GM12878 (cell line): ENCODE measurements at regions not wholly inside any gene's neighbourhood (a gene's known extent, or its start where the extent isn't known, plus 50 kb on each side); places are given as distances from the start of the nearest gene placed in this dataset.

Source experiments
- ATAC-seq: fragments of 200-7000 bp; cut with Tn5 transposase; 3 replicates; pipeline ENCODE4 v1.9.1; 2020; ENCODE audit warnings: mild to moderate bottlenecking, moderate library complexity
- BruUV-seq: library from RNA; stranded (reverse); fragments of 400-500 nt; replicated peaks from 2 replicates; lab custom pipeline; 2021; lab: Mats Ljungman, UMichigan
- CTCF ChIA-PET: fragments of 300-600 bp; sonication (Branson Sonifier 250); formaldehyde crosslinking; extraction: SDS; loops from one replicate; lab custom pipeline; 2021; ENCODE audit warnings: inconsistent platforms; lab: Yijun Ruan, JAX
- POLR2A ChIA-PET: fragments of 350-600 bp; formaldehyde crosslinking; extraction: SDS; loops from one replicate; lab custom pipeline; 2021; ENCODE audit warnings: inconsistent platforms; lab: Charles Lee
- RAD21 ChIA-PET: fragments of 300-600 bp; sonication (Branson Sonifier 250); formaldehyde crosslinking; loops from one replicate; lab custom pipeline; 2023; ENCODE audit warnings: antibody characterized with exemption; ENCODE audit not compliant: unreplicated experiment; lab: Charles Lee
- SMC1A ChIA-PET: fragments of 300-600 bp; sonication (Branson Sonifier 250); formaldehyde crosslinking; loops from one replicate; lab custom pipeline; 2023; ENCODE audit not compliant: unreplicated experiment, uncharacterized antibody; lab: Charles Lee
- DNase-seq: peaks from one replicate; pipeline ENCODE4 v3.0.0-alpha.2; 2011; ENCODE audit warnings: low read depth, low spot score
- FAIRE-seq: peaks from 3 replicates; lab custom pipeline; 2011; peaks lifted over from hg19 to GRCh38; lab: Jason Lieb, UNC
- H2AFZ ChIP-seq: 2 replicates; pipeline ENCODE4 v1.6.0; 2011; ENCODE audit warnings: low read depth, low read length, control low read depth; ENCODE audit not compliant: control insufficient read depth
- H3K27ac ChIP-seq: 2 replicates; pipeline ENCODE4 v1.5.1; 2011; ENCODE audit warnings: control low read depth; ENCODE audit not compliant: control insufficient read depth, insufficient read depth
- H3K27me3 ChIP-seq, 2 experiments: replicated peaks in 1 of 2; 2 replicates each; pipeline versions ENCODE4 v1.6.0 to v1.6.1; 2011; ENCODE audit warnings: low read length in 1 of 2; ENCODE audit not compliant: control insufficient read depth in 2 of 2, insufficient read depth in 2 of 2
- H3K36me3 ChIP-seq, 2 experiments: 2 replicates each; pipeline ENCODE4 v1.5.1; 2011; ENCODE audit warnings: low read length in 1 of 2; ENCODE audit not compliant: control insufficient read depth in 2 of 2, insufficient read depth in 2 of 2
- H3K4me1 ChIP-seq: 2 replicates; pipeline ENCODE4 v1.6.1; 2011; ENCODE audit warnings: mild to moderate bottlenecking, low read length, moderate library complexity, mixed read lengths; ENCODE audit not compliant: control insufficient read depth, insufficient read depth
- H3K4me2 ChIP-seq: 2 replicates; pipeline ENCODE4 v1.6.0; 2011; ENCODE audit warnings: control low read depth; ENCODE audit not compliant: control insufficient read depth, insufficient read depth
- H3K4me3 ChIP-seq: fragments of 200-600 bp; sonication (generic); 2 replicates; pipeline ENCODE4 v1.5.1; 2016
- H3K79me2 ChIP-seq: 2 replicates; pipeline ENCODE4 v1.6.0; 2011; ENCODE audit warnings: low read length; ENCODE audit not compliant: control insufficient read depth, insufficient read depth
- H3K9ac ChIP-seq: 2 replicates; pipeline ENCODE4 v1.8.0; 2011; ENCODE audit warnings: low read length, control low read depth, mixed read lengths; ENCODE audit not compliant: control insufficient read depth, insufficient read depth
- H3K9me3 ChIP-seq: replicated peaks from 3 replicates; pipeline ENCODE4 v1.5.1; 2011; ENCODE audit warnings: mild to moderate bottlenecking, low read length; ENCODE audit not compliant: control insufficient read depth, insufficient read depth
- H4K20me1 ChIP-seq: 2 replicates; pipeline ENCODE4 v1.6.0; 2011; ENCODE audit not compliant: control insufficient read depth, insufficient read depth
- CUX1 ChIP-seq: IDR thresholded peaks from 2 replicates; pipeline ENCODE4 v1.6.1; 2012; ENCODE audit warnings: improper control_type of control experiment, low read depth, low read length; ENCODE audit not compliant: insufficient replicate concordance
- ESRRA ChIP-seq: IDR thresholded peaks from 2 replicates; pipeline ENCODE4 v1.6.1; 2012; ENCODE audit warnings: mild to moderate bottlenecking, low read length, improper control_type of control experiment
- NR2F1 ChIP-seq: fragments of 450-650 bp; conservative IDR thresholded peaks from 2 replicates; pipeline ENCODE4 v1.6.1; 2017; ENCODE audit warnings: mild to moderate bottlenecking
- PAX5 ChIP-seq: IDR thresholded peaks from 2 replicates; pipeline ENCODE4 v1.6.1; 2011; ENCODE audit warnings: low read depth, low read length, borderline replicate concordance
- RAD21 ChIP-seq: IDR thresholded peaks from 2 replicates; pipeline ENCODE4 v1.6.1; 2011; ENCODE audit warnings: mild to moderate bottlenecking, low read depth, low read length, moderate library complexity; ENCODE audit not compliant: insufficient read depth
- RBBP5 ChIP-seq: fragments of 200-600 bp; sonication (generic); conservative IDR thresholded peaks from 2 replicates; pipeline ENCODE4 v1.6.1; 2016
- RELA ChIP-seq: fragments of 450-650 bp; IDR thresholded peaks from 2 replicates; pipeline ENCODE4 v1.8.0; 2014; ENCODE audit warnings: borderline replicate concordance; ENCODE audit not compliant: partially characterized antibody
- SMARCA5 ChIP-seq: fragments of 450-650 bp; IDR thresholded peaks from 2 replicates; pipeline ENCODE4 v1.6.1; 2017; ENCODE audit warnings: mild to moderate bottlenecking
- SMC3 ChIP-seq: IDR thresholded peaks from 2 replicates; pipeline ENCODE4 v1.6.1; 2011; ENCODE audit warnings: low read length, improper control_type of control experiment, borderline replicate concordance
- ZBED1 ChIP-seq: IDR thresholded peaks from 2 replicates; pipeline ENCODE4 v1.6.1; 2016; ENCODE audit warnings: borderline replicate concordance
- ZNF274 ChIP-seq: IDR thresholded peaks from one replicate; pipeline ENCODE4 v1.8.0; 2011; ENCODE audit not compliant: insufficient read length, insufficient read depth
- in situ Hi-C: fragments of 300-500 bp; cut with MboI; formaldehyde crosslinking; loops from 9 replicates; pipeline ENCODE4 v1.14.3; 2018; ENCODE audit warnings: mixed read lengths
- intact Hi-C: fragments of 100-400 bp; cut with micrococcal nuclease; formaldehyde crosslinking; loops from one replicate; pipeline ENCODE4 v1.14.2; 2022; ENCODE audit not compliant: unreplicated experiment

- no peak for FAIRE-seq
- intact Hi-C loops: no loop called here
Observed at GRCh38 chr6:62672989-62673388, 387.0 kb upstream of the KHDRBS2 start.

More at GRCh38 chr6:62672989-62673388, 387.0 kb upstream of the KHDRBS2 start:
- TF ChIP-seq RAD21: no peak
- no peak for TF ChIP-seq CUX1
- TF ChIP-seq SMARCA5: no peak
- no peak for TF ChIP-seq RBBP5
- no peak for TF ChIP-seq ZBED1
- TF ChIP-seq ZNF274: no peak
- no peak for TF ChIP-seq NR2F1
- no peak for TF ChIP-seq SMC3
- TF ChIP-seq PAX5: no peak
- no peak for TF ChIP-seq RELA
- no peak for TF ChIP-seq ESRRA
- Histone ChIP-seq H3K27me3 (no peaks in the 10 kb centered on the region), H3K4me2 (no peak overlapping the region), H3K79me2 (no peaks in the 10 kb centered on the region), H3K36me3 (no peaks in the 10 kb centered on the region), H3K27ac (no peak overlapping the region), H2AFZ (no peak overlapping the region), H3K4me1 (no peaks in the 10 kb centered on the region), H4K20me1 (no peaks in the 10 kb centered on the region), H3K4me3 (no peak overlapping the region), H3K9ac (no peak overlapping the region), H3K9me3 (no peaks in the 10 kb centered on the region)
- SMC1A ChIA-PET: no interaction called here
- ATAC-seq (no peak), DNase-seq (no peak)
- CTCF ChIA-PET: no interaction called here
- RAD21 ChIA-PET: no interaction called here
- in situ Hi-C loops: no loop called here
- POLR2A ChIA-PET: no interaction called here
- BruUV-seq: no TSS peak
